IPS-20b (cell line): ENCODE measurements at regions not wholly inside any gene's neighbourhood (a gene's known extent, or its start where the extent isn't known, plus 50 kb on each side); places are given as distances from the start of the nearest gene placed in this dataset.
"Not testable (repeated sequence)": the region's sequence is repeated elsewhere in the genome, so short reads cannot be mapped to it uniquely, and the experiment has no call there.

Source experiments
- H3K27ac ChIP-seq: one replicate; pipeline ENCODE4 v1.5.1; 2013; ENCODE audit warnings: low read length
- H3K27me3 ChIP-seq: 2 replicates; pipeline ENCODE4 v1.6.1; 2013; ENCODE audit warnings: mild to moderate bottlenecking, low read length, inconsistent platforms; ENCODE audit not compliant: insufficient read depth
- H3K36me3 ChIP-seq: 2 replicates; pipeline ENCODE4 v1.6.1; 2013; ENCODE audit warnings: low read depth, mild to moderate bottlenecking, inconsistent platforms, low read length, moderate library complexity; ENCODE audit not compliant: insufficient read depth
- H3K4me1 ChIP-seq: 2 replicates; pipeline ENCODE4 v1.6.1; 2013; ENCODE audit warnings: mild to moderate bottlenecking, control low read depth, inconsistent platforms, low read length, moderate library complexity; ENCODE audit not compliant: insufficient read depth
- H3K4me3 ChIP-seq: 2 replicates; pipeline ENCODE4 v1.5.1; 2013; ENCODE audit warnings: mild to moderate bottlenecking, low read length, inconsistent platforms
- H3K9ac ChIP-seq: 2 replicates; pipeline ENCODE4 v1.6.1; 2013; ENCODE audit warnings: low read depth, mild to moderate bottlenecking, inconsistent platforms, low read length, moderate library complexity
- H3K9me3 ChIP-seq: 2 replicates; pipeline ENCODE4 v1.6.1; 2013; ENCODE audit warnings: mild to moderate bottlenecking, low read depth, low read length, inconsistent platforms; ENCODE audit not compliant: insufficient read depth

DNA sequence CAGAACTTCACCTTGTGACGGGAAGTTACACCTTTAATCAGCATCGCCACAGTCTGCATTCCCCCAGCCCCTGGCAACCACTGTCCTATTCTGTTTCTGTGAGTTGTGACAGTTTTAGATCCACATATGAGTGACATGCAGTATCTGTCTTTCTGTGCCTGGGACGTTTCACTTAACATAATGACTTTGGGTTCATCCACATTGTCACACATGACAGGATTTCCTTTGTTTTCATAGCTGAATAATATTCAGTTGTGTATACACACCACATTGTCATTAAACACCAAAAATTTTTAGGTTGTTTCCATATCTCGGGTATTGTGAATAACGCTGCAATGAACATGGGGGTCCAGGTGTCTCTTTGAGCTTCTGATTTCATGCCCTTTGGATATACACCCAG, 62.6 kb upstream of the BDH1 start:
- H3K4me1 ChIP-seq, H3K4me3 ChIP-seq, H3K27ac ChIP-seq, H3K9ac ChIP-seq, H3K27me3 ChIP-seq: not testable (repeated sequence)
- H3K36me3 ChIP-seq = peaks cover 69% of the 10 kb centered on the region
- H3K9me3 ChIP-seq = peaks cover 21% of the 10 kb centered on the region

DNA sequence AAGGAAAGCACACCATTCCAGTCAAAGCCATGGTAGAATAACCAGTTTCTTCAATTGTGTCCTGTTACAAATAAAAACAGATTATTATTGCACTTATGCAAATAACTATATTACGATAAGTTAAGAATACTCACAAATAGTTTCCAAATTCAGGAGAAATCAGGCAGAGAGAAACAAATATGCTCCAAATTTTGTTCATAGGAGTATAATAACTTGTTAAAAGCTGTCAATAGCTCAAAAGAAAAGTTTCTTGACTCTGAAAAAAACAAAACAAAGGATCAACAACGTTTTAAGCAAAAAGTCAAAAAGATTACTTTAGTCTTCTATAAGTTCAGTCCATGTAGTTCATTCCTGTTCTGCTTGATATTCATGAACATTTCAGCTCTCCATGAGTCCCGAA, 59.7 kb upstream of the BDH1 start:
- H3K27ac ChIP-seq = no peak overlapping the region
- no peak overlapping the region for H3K4me3 ChIP-seq
- peaks cover 89% of the 10 kb centered on the region for H3K36me3 ChIP-seq
- H3K9me3 ChIP-seq = peaks cover 21% of the 10 kb centered on the region
- H3K27me3 ChIP-seq = no peaks in the 10 kb centered on the region
- no peaks in the 10 kb centered on the region for H3K4me1 ChIP-seq
- no peak overlapping the region for H3K9ac ChIP-seq

DNA sequence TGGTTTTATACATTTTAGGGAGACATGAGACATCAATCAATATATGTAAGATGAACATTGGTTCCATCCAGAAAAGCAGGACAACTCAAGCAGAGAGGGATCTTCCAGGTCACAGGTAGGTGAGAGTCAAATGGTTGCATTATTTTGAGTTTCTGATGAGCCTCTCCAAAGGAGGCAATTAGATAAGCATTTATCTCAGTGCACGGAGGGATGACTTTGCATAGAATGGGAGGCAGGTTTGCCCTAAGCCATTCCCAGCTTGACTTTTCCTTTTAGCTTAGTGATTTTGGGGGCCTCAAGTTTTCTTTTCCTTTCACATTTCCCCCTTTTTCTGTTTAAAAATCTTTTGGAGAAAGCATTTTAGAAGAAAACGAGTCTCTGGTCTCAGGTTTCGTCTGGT, 58.4 kb upstream of the BDH1 start:
- not testable (repeated sequence) for H3K27ac ChIP-seq, H3K4me1 ChIP-seq, H3K27me3 ChIP-seq, H3K4me3 ChIP-seq, H3K9ac ChIP-seq
- H3K9me3 ChIP-seq = peaks cover 21% of the 10 kb centered on the region
- H3K36me3 ChIP-seq = peaks cover 89% of the 10 kb centered on the region

- peaks cover 21% of the 10 kb centered on the region for H3K9me3 ChIP-seq
- H3K9ac ChIP-seq = no peak overlapping the region
- H3K4me1 ChIP-seq = no peaks in the 10 kb centered on the region
- no peak overlapping the region for H3K27ac ChIP-seq
- H3K36me3 ChIP-seq = peaks cover 91% of the 10 kb centered on the region
- no peak overlapping the region for H3K4me3 ChIP-seq
- no peaks in the 10 kb centered on the region for H3K27me3 ChIP-seq
Measured at GRCh38 chr3:197613199-197613598, 57.4 kb upstream of the BDH1 start.

DNA sequence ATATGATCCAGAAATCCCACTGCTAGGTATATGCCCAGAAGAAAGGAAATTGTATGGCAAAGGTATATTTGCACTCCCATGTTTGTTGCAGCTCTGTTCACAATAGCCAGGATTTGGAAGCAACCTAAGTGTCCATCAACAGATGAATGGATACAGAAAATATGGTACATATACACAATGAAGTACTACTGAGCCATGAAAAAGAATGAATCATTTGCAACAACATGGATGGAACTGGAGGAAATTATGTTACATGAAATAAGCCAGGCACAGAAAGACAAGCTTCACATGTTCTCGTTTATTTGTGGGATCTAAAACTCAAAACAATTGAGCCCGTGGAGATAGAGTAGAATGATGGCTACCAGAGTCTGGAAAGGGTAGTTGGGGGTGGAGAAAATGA, 55.5 kb upstream of the BDH1 start:
- Histone ChIP-seq H3K27ac (no peak overlapping the region), H3K9ac (no peak overlapping the region), H3K4me3 (no peak overlapping the region), H3K27me3 (no peaks in the 10 kb centered on the region), H3K4me1 (no peaks in the 10 kb centered on the region), H3K36me3 (peaks cover 95% of the 10 kb centered on the region), H3K9me3 (peaks cover 13% of the 10 kb centered on the region)

DNA sequence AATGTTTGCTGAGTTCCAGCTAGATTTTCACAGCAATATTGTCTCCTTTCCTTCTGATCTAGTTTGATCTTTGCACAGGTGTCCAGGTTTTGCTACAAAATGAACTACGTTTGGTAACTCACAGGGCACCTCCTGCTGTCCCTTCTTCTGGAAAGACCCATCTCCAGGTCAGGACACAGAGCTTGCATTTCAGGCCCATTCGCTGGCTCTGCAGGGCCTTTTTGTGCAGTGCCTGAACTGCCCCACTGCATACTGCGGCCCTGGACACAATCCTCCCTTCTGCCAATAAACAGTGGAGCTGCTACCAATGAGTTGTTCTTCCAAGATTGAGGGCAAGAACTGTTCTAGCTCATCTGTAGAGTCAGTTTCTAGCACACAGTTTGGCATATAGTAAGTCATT, 50.7 kb upstream of the BDH1 start:
- no peak overlapping the region for H3K27ac ChIP-seq
- H3K9me3 ChIP-seq = peaks cover 6% of the 10 kb centered on the region; the same call in 1 of the 2 replicates
- H3K36me3 ChIP-seq = peaks cover 50% of the 10 kb centered on the region
- H3K27me3 ChIP-seq = no peaks in the 10 kb centered on the region
- H3K9ac ChIP-seq = no peak overlapping the region
- no peak overlapping the region for H3K4me3 ChIP-seq
- no peaks in the 10 kb centered on the region for H3K4me1 ChIP-seq
